C4-2B (cell line): ENCODE measurements at regions not wholly inside any gene's neighbourhood (a gene's known extent, or its start where the extent isn't known, plus 50 kb on each side); places are given as distances from the start of the nearest gene placed in this dataset.
"Not testable (repeated sequence)": the region's sequence is repeated elsewhere in the genome, so short reads cannot be mapped to it uniquely, and the experiment has no call there.

Experiments used
- H3K27ac ChIP-seq: fragments of 450-650 bp; 2 replicates; pipeline ENCODE4 v1.5.1; 2017
- ZFX ChIP-seq: fragments of 450-650 bp; IDR thresholded peaks from 2 replicates; pipeline ENCODE4 v1.6.1; 2017
- TF ChIP-seq, protein P1 (sequence below): fragments of 450-650 bp; conservative IDR thresholded peaks from 2 replicates; pipeline ENCODE4 v1.5.1; 2017; ENCODE audit warnings: mild to moderate bottlenecking

DNA sequence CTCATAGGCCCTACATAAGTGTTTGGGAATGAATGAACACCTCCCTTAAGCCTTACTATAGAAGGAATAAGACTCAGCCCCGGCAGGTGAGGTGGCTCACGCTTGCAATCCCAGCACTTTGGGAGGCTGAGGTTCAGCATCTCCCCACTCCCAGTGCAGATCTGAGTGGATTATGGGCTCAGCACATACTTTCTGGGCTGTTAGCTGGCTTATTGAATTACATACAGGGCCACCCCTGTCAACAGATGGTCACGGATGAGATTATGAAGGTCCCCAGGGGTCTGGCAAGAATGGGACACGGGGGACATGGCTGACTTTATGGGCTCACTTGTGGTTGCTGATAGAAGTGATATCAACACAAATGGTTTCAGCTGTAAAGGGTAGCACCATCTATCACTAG lies 322.3 kb downstream of the TSN start:
- no peak overlapping the region for H3K27ac ChIP-seq
- TF ChIP-seq ZFX = no peak
- TF ChIP-seq, protein P1, sequence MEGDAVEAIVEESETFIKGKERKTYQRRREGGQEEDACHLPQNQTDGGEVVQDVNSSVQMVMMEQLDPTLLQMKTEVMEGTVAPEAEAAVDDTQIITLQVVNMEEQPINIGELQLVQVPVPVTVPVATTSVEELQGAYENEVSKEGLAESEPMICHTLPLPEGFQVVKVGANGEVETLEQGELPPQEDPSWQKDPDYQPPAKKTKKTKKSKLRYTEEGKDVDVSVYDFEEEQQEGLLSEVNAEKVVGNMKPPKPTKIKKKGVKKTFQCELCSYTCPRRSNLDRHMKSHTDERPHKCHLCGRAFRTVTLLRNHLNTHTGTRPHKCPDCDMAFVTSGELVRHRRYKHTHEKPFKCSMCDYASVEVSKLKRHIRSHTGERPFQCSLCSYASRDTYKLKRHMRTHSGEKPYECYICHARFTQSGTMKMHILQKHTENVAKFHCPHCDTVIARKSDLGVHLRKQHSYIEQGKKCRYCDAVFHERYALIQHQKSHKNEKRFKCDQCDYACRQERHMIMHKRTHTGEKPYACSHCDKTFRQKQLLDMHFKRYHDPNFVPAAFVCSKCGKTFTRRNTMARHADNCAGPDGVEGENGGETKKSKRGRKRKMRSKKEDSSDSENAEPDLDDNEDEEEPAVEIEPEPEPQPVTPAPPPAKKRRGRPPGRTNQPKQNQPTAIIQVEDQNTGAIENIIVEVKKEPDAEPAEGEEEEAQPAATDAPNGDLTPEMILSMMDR = no peak

GRCh38 chr2:122078451-122078850 lies 323.0 kb downstream of the TSN start:
- H3K27ac ChIP-seq = no peak overlapping the region
- TF ChIP-seq ZFX = no peak
- TF ChIP-seq, protein P1 = no peak

DNA sequence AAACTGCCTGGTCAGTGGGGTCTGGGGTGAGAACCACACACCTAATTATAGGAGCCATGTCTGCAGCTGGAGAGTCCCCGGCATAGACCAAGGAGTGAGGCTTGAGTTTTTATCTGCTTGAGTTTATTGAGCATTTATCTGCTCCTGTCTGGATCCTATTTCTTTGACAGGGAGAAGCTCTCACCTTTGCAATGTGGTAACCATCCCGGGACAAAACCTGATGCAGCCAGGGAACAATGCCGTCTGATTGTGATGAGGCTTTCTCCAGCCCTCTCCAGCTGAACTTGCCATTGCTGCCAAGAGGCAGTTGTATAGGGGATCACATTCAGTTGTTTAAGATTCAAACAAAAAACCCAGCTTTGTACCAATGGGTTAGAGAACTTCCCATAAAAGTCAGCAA lies 324.4 kb downstream of the TSN start:
- TF ChIP-seq ZFX = no peak
- TF ChIP-seq, protein P1 = no peak
- H3K27ac ChIP-seq = no peak overlapping the region

GRCh38 chr2:122080316-122080715 lies 324.9 kb downstream of the TSN start:
- no peak overlapping the region for H3K27ac ChIP-seq
- TF ChIP-seq ZFX = no peak
- TF ChIP-seq, protein P1 = no peak

GRCh38 chr2:122080871-122081270 lies 325.4 kb downstream of the TSN start:
- no peak overlapping the region for H3K27ac ChIP-seq
- TF ChIP-seq, protein P1 = no peak
- no peak for TF ChIP-seq ZFX

DNA sequence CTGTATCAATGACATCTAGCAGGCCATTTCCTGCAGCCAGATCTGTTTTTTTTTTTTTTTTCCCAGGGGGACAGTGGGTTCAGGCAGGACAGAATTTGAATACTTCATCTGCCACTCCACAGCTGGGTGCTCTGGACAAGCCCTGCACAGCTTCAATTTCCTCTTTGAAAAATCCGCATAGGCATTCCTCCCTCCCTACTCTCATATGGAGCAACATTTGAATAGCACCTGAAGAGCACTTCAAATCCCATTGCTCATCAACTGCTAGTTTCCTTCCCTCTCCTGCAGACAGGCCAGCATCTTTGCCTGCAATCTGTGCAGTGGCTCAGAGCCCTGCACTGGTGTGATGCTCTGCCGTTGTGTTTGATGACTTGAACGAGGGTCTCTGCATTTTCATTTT lies 326.3 kb downstream of the TSN start:
- no peak for TF ChIP-seq ZFX
- TF ChIP-seq, protein P1 = no peak
- H3K27ac ChIP-seq = no peak overlapping the region

DNA sequence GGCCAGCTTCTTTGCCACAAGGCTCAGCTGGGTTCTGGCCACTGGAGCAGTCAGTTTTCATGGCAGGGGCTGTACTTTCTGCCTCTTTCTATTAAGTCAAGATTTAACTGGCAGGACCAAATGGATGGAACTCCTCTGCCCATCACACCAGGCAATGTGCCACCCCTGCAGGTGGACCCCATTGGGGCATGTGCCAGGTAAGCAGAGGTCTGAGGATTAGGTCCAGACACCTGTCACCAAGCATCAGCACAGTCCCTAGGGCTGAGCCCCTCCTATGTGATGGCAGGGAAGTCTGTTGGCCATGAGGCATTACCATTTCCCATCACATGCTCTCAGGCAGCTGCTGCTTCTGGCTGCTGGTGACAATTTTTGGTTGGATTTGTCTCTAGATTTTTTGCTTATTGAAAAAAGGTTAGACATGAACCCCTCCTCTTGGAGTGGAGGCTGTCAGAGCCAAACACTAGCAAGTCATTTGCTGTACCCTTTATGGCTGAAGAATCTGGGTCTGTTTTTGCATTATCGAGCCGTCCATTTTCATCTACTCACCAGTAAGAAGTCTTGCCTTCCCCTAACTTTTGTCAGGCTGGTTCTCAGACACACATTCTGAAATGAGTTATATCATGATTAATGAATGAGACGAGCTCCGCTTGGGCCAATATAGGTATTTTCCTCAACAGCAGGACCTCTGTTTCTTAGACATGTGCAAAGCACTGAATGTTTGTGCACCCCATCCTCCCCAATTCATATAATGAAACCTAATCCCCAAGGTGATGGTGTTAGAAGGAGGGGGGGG lies 328.0 kb downstream of the TSN start:
- TF ChIP-seq, protein P1 = no peak
- TF ChIP-seq ZFX = no peak
- no peak overlapping the region for H3K27ac ChIP-seq

- H3K27ac ChIP-seq = not testable (repeated sequence)
Measured at GRCh38 chr2:122085672-122086071, 330.2 kb downstream of the TSN start.
